Ascending aorta (tissue), 2 donors: ENCODE measurements at regions not wholly inside any gene's neighbourhood (a gene's known extent, or its start where the extent isn't known, plus 50 kb on each side); places are given as distances from the start of the nearest gene placed in this dataset.

Source experiments
- DNase-seq, 2 donors: peaks; one replicate each; pipeline ENCODE4 v3.0.0-alpha.2; 2019; ENCODE audit warnings: low spot score in 2 of 2
- H3K27ac ChIP-seq, 2 donors: fragments of 200-600 bp; sonication (generic); one replicate each; pipeline ENCODE4 v1.5.1; 2016 to 2017; ENCODE audit warnings: mild to moderate bottlenecking in 1 of 2
- H3K27me3 ChIP-seq: fragments of 200-600 bp; sonication (generic); one replicate; pipeline ENCODE4 v1.5.1; 2017
- H3K36me3 ChIP-seq, 2 donors: fragments of 200-600 bp; sonication (generic); one replicate each; pipeline ENCODE4 v1.5.1; 2016
- H3K4me1 ChIP-seq, 2 donors: fragments of 200-600 bp; sonication (generic); one replicate each; pipeline ENCODE4 v1.5.1; 2016 to 2017; ENCODE audit warnings: mild to moderate bottlenecking in 1 of 2
- H3K4me3 ChIP-seq, 2 donors: fragments of 200-600 bp; sonication (generic); one replicate each; pipeline ENCODE4 v1.5.1; 2016 to 2017; ENCODE audit warnings: mild to moderate bottlenecking in 1 of 2
- H3K9me3 ChIP-seq, 2 donors: fragments of 200-600 bp; sonication (generic); one replicate each; pipeline ENCODE4 v1.5.1; 2016
- intact Hi-C: fragments of 100-400 bp; cut with DNase I; formaldehyde crosslinking; loops from one replicate; pipeline ENCODE4 v1.15.1; 2023
- TF ChIP-seq, protein P1 (sequence below), 3 experiments: fragments of 200-600 bp in 2 of 3; fragments of 450-650 bp in 1 of 3; sonication (generic) in 2 of 3; IDR thresholded peaks; one replicate each; pipeline ENCODE4 v1.5.1; 2016 to 2019; ENCODE audit warnings: antibody characterized with exemption in 3 of 3, mild to moderate bottlenecking in 1 of 3, moderate library complexity in 1 of 3

DNA sequence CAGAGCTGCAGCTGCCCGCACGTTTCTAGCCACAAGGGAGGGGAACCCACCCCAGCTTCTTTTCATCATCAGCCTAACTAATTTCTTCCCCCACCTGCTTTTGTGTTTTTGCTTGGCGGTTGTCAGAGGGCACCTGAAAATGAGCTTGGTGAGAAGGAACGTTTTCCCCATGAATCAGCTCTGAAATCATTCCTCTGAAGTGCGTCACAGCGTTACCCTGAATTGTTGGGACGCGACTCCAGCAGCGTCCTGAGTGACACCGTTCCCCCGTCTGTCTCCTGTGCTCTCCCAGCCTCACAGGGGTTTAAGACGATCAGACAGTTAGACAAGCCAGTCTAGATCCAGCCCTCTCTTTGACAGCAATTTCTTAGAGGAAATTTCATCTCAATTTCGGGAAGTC lies 722.9 kb upstream of the EEF2KMT start:
- H3K27me3 ChIP-seq: no peaks in the 10 kb centered on the region
- H3K36me3 ChIP-seq: no peaks in the 10 kb centered on the region
- no peaks in the 10 kb centered on the region for H3K9me3 ChIP-seq
- TF ChIP-seq, protein P1, sequence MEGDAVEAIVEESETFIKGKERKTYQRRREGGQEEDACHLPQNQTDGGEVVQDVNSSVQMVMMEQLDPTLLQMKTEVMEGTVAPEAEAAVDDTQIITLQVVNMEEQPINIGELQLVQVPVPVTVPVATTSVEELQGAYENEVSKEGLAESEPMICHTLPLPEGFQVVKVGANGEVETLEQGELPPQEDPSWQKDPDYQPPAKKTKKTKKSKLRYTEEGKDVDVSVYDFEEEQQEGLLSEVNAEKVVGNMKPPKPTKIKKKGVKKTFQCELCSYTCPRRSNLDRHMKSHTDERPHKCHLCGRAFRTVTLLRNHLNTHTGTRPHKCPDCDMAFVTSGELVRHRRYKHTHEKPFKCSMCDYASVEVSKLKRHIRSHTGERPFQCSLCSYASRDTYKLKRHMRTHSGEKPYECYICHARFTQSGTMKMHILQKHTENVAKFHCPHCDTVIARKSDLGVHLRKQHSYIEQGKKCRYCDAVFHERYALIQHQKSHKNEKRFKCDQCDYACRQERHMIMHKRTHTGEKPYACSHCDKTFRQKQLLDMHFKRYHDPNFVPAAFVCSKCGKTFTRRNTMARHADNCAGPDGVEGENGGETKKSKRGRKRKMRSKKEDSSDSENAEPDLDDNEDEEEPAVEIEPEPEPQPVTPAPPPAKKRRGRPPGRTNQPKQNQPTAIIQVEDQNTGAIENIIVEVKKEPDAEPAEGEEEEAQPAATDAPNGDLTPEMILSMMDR (IDR thresholded peaks at IDR 0.05): no peak
- no peak for DNase-seq
- H3K27ac ChIP-seq: no peak overlapping the region
- H3K4me1 ChIP-seq: no peaks in the 10 kb centered on the region
- intact Hi-C loops: no loop called here
- no peak overlapping the region for H3K4me3 ChIP-seq

GRCh38 chr16:5815570-5816237 lies 718.1 kb upstream of the EEF2KMT start:
- no peak for DNase-seq
- intact Hi-C loops: no loop called here
- no peaks in the 10 kb centered on the region for H3K36me3 ChIP-seq
- H3K4me3 ChIP-seq: no peak overlapping the region
- no peaks in the 10 kb centered on the region for H3K9me3 ChIP-seq
- no peaks in the 10 kb centered on the region for H3K27me3 ChIP-seq
- TF ChIP-seq, protein P1 (IDR thresholded peaks at IDR 0.05): no peak
- no peaks in the 10 kb centered on the region for H3K4me1 ChIP-seq
- no peak overlapping the region for H3K27ac ChIP-seq

- H3K27ac ChIP-seq: no peak overlapping the region
- H3K36me3 ChIP-seq: no peaks in the 10 kb centered on the region
- no peaks in the 10 kb centered on the region for H3K27me3 ChIP-seq
- no peak overlapping the region for H3K4me3 ChIP-seq
- no peaks in the 10 kb centered on the region for H3K9me3 ChIP-seq
- H3K4me1 ChIP-seq: no peaks in the 10 kb centered on the region
- intact Hi-C loops: no loop called here
- DNase-seq: no peak
- TF ChIP-seq, protein P1 (IDR thresholded peaks at IDR 0.05): no peak
These were observed 703.8 kb upstream of the EEF2KMT start for GRCh38 chr16:5801396-5801795.

GRCh38 chr16:5793556-5793955 lies 696.0 kb upstream of the EEF2KMT start:
- Histone ChIP-seq H3K27me3 (no peaks in the 10 kb centered on the region), H3K36me3 (no peaks in the 10 kb centered on the region), H3K9me3 (no peaks in the 10 kb centered on the region), H3K4me1 (no peaks in the 10 kb centered on the region), H3K27ac (no peak overlapping the region), H3K4me3 (no peak overlapping the region)
- TF ChIP-seq, protein P1 (IDR thresholded peaks at IDR 0.05): no peak
- intact Hi-C loops: no loop called here
- no peak for DNase-seq

- TF ChIP-seq, protein P1 (IDR thresholded peaks at IDR 0.05): no peak
- intact Hi-C loops: no loop called here
- no peak for DNase-seq
- H3K27ac ChIP-seq: no peak overlapping the region
- H3K36me3 ChIP-seq: no peaks in the 10 kb centered on the region
- no peaks in the 10 kb centered on the region for H3K4me1 ChIP-seq
- no peak overlapping the region for H3K4me3 ChIP-seq
- no peaks in the 10 kb centered on the region for H3K9me3 ChIP-seq
- no peaks in the 10 kb centered on the region for H3K27me3 ChIP-seq
These were observed 693.5 kb upstream of the EEF2KMT start for GRCh38 chr16:5791011-5791657.
